ENCODE measurements at regions not wholly inside any gene's neighbourhood (a gene's known extent, or its start where the extent isn't known, plus 50 kb on each side); places are given as distances from the start of the nearest gene placed in this dataset.

GRCh38 chr12:42905419-42905705 is 315.8 kb upstream of the PRICKLE1 start:
- DNase-seq: no peak
- no peak for TF ChIP-seq CTCF (IDR thresholded peaks at IDR 0.05)
- no peak for TF ChIP-seq POLR2A (IDR thresholded peaks at IDR 0.05)
- H3K4me1 ChIP-seq: no peaks in the 10 kb centered on the region
- no peaks in the 10 kb centered on the region for H3K36me3 ChIP-seq
- H3K27me3 ChIP-seq: no peaks in the 10 kb centered on the region
- no peak overlapping the region for H3K4me3 ChIP-seq
- no peak overlapping the region for H3K27ac ChIP-seq
- H3K9me3 ChIP-seq: no peaks in the 10 kb centered on the region

GRCh38 chr12:42904683-42905418 is 315.3 kb upstream of the PRICKLE1 start:
- no peaks in the 10 kb centered on the region for H3K9me3 ChIP-seq
- no peaks in the 10 kb centered on the region for H3K4me1 ChIP-seq
- H3K36me3 ChIP-seq: no peaks in the 10 kb centered on the region
- TF ChIP-seq POLR2A (IDR thresholded peaks at IDR 0.05) (no peak), CTCF (IDR thresholded peaks at IDR 0.05) (no peak)
- no peaks in the 10 kb centered on the region for H3K27me3 ChIP-seq
- H3K27ac ChIP-seq: no peak overlapping the region
- DNase-seq: no peak
- no peak overlapping the region for H3K4me3 ChIP-seq

GRCh38 chr12:42903736-42904135 is 314.2 kb upstream of the PRICKLE1 start:
- Histone ChIP-seq H3K9me3 (no peaks in the 10 kb centered on the region), H3K4me3 (no peak overlapping the region), H3K27me3 (no peaks in the 10 kb centered on the region), H3K4me1 (no peaks in the 10 kb centered on the region), H3K27ac (no peak overlapping the region), H3K36me3 (no peaks in the 10 kb centered on the region)
- no peak for DNase-seq
- TF ChIP-seq POLR2A (IDR thresholded peaks at IDR 0.05) (no peak), CTCF (IDR thresholded peaks at IDR 0.05) (no peak)

GRCh38 chr12:42902001-42902400 is 312.5 kb upstream of the PRICKLE1 start:
- Histone ChIP-seq H3K36me3 (no peaks in the 10 kb centered on the region), H3K4me3 (no peak overlapping the region), H3K27me3 (no peaks in the 10 kb centered on the region), H3K9me3 (no peaks in the 10 kb centered on the region), H3K4me1 (no peaks in the 10 kb centered on the region), H3K27ac (no peak overlapping the region)
- no peak for TF ChIP-seq POLR2A (IDR thresholded peaks at IDR 0.05)
- TF ChIP-seq CTCF (IDR thresholded peaks at IDR 0.05): no peak
- DNase-seq: no peak

- H3K9me3 ChIP-seq: no peaks in the 10 kb centered on the region
- H3K27me3 ChIP-seq: no peaks in the 10 kb centered on the region
- H3K27ac ChIP-seq: no peak overlapping the region
- H3K4me1 ChIP-seq: no peaks in the 10 kb centered on the region
- H3K36me3 ChIP-seq: no peaks in the 10 kb centered on the region
- TF ChIP-seq POLR2A (IDR thresholded peaks at IDR 0.05) (no peak), CTCF (IDR thresholded peaks at IDR 0.05) (no peak)
- no peak overlapping the region for H3K4me3 ChIP-seq
- no peak for DNase-seq
These were observed 304.3 kb upstream of the PRICKLE1 start for GRCh38 chr12:42893803-42894202.

All from Peyer's patch (tissue), 4 donors.